HL-60/S4 treated with retinoic acid at 250 ng/mL for 4 days and 3 days (cell line): ENCODE measurements at regions not wholly inside any gene's neighbourhood (a gene's known extent, or its start where the extent isn't known, plus 50 kb on each side); places are given as distances from the start of the nearest gene placed in this dataset.
"Not testable (repeated sequence)": the region's sequence is repeated elsewhere in the genome, so short reads cannot be mapped to it uniquely, and the experiment has no call there.

ENCODE experiments used
- in situ Hi-C: fragments of 300-500 bp; cut with MboI; formaldehyde crosslinking; loops from 2 replicates; pipeline ENCODE4 v1.7.0; 2022; ENCODE audit warnings: low sequenced_read_pairs

GRCh38 chr1:200258447-200259375 lies 151.1 kb downstream of the ZNF281 start:
- in situ Hi-C loops, result no loop called here

- in situ Hi-C loops, result no loop called here
Observed at GRCh38 chr1:200257235-200257634, 152.6 kb downstream of the ZNF281 start.

- in situ Hi-C loops, result not testable (repeated sequence)
Observed at GRCh38 chr1:200254602-200255001, 155.2 kb downstream of the ZNF281 start.

- in situ Hi-C loops, result no loop called here
Observed at GRCh38 chr1:200253774-200254495, 155.9 kb downstream of the ZNF281 start.

- in situ Hi-C loops, result no loop called here
Observed at GRCh38 chr1:200252531-200252930, 157.3 kb downstream of the ZNF281 start.

DNA sequence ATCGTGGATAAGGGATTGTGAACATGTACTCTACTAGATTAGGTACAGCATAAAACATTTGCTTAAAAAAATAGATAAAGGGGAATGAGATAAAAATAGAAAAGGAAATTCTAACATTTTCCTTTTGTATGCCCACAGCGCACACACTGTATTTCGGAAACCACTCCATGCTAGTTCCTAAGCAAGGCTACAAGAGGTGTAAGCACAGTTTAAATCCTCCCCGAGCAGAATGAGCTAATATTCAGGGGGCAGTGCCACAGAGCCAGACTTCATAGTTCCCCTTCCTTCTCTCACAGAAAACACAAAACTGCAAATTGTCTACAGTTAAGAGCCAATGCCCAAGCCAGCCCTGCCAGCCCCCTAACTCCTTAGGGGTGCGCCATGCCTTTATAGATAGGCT lies 159.4 kb downstream of the ZNF281 start:
- in situ Hi-C loops, result no loop called here

DNA sequence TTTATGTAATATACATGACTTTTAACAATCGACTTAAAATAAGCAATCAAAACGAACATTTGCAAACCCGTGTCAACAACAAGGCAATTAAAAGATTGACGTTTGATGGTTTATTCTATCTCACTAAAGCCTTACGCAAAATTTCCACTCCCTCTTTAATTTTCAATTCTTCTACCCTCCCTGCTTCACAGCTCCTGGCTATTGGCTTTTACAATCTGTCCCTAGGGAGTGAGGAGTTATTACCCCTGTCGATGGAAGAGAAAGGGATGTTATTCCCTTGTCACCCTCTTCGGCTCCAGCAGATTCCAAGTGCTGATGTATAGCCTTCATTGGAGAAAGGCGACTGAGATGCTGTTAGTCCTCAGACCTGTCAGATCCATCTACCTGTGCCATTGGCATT lies 161.3 kb downstream of the ZNF281 start:
- in situ Hi-C loops, result no loop called here

GRCh38 chr1:200247518-200247917 lies 162.3 kb downstream of the ZNF281 start:
- in situ Hi-C loops, result no loop called here

GRCh38 chr1:200245473-200245872 lies 164.4 kb downstream of the ZNF281 start:
- in situ Hi-C loops, result no loop called here

GRCh38 chr1:200243042-200243437 lies 166.8 kb downstream of the ZNF281 start:
- in situ Hi-C loops, result no loop called here

DNA sequence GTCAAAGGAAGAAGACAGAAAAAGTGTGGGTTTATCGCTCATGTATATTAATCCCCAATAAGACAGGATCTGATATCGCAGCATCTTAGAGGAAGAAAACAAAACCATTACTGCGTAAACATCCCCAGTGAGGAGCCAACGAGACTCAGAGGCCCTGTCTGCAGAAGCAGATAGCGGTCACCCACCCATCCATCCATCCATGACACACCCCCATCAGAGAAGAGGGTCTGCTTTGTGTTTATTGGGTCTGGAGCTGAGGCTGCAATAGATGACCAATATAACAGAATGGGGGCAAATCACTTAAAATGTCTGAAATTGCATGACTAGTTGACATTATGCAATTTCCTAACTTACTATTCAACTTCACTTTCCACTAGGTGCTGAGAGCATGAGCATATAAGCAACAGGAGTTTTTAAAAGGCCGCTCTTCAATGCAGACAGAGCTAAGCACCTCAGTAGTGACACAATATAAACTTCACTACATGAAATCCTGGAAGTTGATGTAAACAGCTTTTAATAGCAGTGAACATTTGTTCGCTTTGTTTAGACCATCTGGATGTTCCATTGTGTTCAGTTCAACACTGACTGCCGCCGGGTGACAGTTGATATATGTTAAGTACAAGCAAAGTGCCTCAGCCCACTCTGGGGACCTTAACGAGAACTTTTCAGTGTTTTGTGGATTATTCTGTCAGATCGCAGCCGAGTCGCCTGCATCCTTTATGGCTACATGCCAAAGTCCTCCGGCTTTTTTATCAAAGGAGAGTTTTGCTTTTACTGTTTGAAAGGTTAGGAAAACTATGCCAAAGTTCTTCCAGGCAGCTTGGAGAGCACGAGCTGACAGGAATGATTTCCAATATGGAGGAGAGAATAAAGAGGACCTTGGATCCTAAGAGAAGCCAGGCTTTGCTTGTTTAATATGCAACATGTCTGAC lies 167.5 kb downstream of the ZNF281 start:
- in situ Hi-C loops, result no loop called here

- in situ Hi-C loops, result no loop called here
Observed at GRCh38 chr1:200240656-200241055, 169.2 kb downstream of the ZNF281 start.

- in situ Hi-C loops, result no loop called here
Observed at GRCh38 chr1:200238311-200238710, 171.5 kb downstream of the ZNF281 start.

DNA sequence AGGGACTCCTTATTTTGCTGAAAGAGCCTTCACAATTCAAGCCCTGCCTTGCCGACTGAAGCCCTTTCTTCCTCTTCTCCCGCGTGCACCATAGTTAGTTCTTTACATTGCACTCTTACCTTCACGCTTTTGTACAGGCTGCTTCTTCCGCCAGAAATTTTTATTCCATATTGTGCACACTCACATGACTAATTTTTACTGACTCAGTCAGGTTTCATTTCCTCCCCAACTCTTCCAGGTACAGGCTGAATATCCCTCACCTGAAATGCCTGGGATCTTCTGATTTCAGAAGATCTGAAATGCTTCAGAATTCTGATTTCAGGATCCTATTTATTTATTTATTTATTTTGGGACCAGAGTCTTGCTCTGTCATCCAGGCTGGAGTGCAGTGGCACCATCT lies 172.8 kb downstream of the ZNF281 start:
- in situ Hi-C loops, result no loop called here

GRCh38 chr1:200234938-200235337 lies 174.9 kb downstream of the ZNF281 start:
- in situ Hi-C loops, result no loop called here

DNA sequence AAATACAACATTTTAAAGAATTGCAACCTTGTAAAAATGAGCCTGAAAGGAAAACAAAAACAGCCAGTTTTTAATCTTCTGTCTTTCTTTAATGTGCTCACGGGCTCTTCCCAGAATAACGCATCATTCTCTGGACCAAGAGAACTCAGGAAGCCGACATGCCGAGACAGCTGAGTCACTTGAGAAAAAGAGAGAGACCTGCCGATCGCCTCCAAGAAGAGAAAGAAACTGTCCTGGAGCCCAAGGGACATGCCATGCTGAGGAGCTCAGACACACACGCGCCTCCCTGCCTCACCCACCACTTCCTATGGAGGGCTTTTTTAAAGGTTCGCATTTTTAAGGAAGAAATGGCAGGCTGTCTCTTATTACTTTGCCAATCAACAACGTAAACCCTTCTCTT lies 176.4 kb downstream of the ZNF281 start:
- in situ Hi-C loops, result no loop called here

DNA sequence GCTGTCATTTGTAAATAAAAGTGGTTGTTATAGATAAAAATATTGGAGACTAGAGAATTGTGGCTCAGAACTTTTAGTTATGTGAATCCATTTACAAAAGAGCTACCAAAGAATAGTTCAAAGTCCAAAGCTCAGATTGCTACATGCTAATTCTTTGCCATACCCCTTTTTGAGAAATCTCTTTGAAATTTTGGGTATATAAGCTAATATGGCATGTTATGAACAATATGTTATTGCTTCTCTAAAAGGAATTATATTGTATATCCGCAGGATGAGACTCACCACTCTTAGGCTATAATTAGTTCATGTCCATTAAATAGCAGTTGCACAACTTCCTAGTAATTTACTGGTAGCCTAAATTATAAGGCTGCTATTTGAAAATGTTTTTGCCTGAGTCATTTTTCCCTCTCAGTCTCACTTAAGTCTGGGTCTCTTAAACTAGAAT lies 178.0 kb downstream of the ZNF281 start:
- in situ Hi-C loops, result no loop called here

- in situ Hi-C loops, result no loop called here
Observed at GRCh38 chr1:200230671-200231070, 179.2 kb downstream of the ZNF281 start.

- in situ Hi-C loops, result no loop called here
Observed at GRCh38 chr1:200228486-200228885, 181.3 kb downstream of the ZNF281 start.

DNA sequence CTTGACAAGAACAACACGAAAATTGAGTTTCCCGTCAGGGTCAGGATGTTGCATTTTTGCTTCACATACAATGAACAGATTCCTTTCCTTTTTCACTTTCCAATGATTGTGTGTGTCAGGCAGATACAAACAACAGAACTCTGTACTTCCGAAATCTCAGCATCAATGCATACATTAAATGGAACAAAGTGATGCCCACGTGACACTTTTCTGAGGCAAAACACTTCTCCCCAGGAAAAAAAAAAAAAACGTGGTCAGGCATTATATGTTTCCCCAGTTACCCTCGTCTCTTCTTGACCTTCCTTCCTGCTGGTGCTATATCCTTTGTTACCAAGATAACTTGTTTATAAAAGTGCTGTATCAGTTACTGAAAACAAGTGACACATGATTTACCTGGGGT lies 181.8 kb downstream of the ZNF281 start:
- in situ Hi-C loops, result no loop called here
